NCI-H446 (cell line): ENCODE measurements at regions not wholly inside any gene's neighbourhood (a gene's known extent, or its start where the extent isn't known, plus 50 kb on each side); places are given as distances from the start of the nearest gene placed in this dataset.

Experiments used
- DNase-seq, 2 experiments: peaks; one replicate each; lab custom pipeline; 2025; lab: John Stamatoyannopoulos, UW

DNA sequence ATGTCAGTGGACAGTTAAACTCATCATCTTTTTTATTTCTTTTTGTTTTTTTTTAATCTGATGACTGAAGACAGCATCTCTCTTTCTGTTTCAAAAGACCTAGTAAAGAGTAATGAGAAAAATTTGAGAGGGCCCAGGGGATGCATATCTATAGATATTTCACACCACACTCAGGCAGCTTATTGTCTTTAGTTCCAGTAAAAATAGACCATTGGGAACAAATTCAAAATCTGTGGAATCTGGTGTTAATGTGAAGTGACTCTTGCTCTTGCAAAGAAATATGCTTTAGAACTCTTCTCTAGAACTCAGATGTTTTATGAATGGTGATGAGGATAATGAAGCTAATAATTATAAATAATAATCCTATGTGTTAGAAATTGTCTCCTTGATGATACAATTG is 214.5 kb upstream of the ATP2B1 start:
- DNase-seq: no peak

GRCh38 chr12:89920866-89921265 is 212.2 kb upstream of the ATP2B1 start:
- no peak for DNase-seq

- no peak for DNase-seq
Observed at GRCh38 chr12:89919241-89919906, 210.7 kb upstream of the ATP2B1 start.

GRCh38 chr12:89918172-89918846 is 209.7 kb upstream of the ATP2B1 start:
- DNase-seq: no peak

- DNase-seq: no peak
Observed at GRCh38 chr12:89909753-89910152, 201.1 kb upstream of the ATP2B1 start.

DNA sequence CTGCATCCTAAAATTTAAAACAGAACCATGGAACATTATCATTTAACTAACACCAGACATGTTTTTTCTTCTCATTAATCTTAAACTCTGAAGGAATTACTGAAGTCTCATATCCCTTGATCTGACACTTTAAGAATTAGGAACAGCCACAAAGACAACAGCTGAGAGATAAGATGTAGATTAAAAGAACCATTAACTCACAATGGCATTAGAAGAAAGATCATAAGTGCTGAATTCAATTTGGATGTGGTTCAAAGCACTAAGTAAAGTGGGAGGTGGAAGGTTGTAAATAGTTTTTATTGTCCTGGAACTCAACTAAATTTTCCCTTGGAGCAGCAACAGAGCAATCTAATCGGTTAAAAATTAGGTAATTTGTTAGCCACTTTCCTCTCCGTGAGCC is 199.0 kb upstream of the ATP2B1 start:
- DNase-seq: no peak

DNA sequence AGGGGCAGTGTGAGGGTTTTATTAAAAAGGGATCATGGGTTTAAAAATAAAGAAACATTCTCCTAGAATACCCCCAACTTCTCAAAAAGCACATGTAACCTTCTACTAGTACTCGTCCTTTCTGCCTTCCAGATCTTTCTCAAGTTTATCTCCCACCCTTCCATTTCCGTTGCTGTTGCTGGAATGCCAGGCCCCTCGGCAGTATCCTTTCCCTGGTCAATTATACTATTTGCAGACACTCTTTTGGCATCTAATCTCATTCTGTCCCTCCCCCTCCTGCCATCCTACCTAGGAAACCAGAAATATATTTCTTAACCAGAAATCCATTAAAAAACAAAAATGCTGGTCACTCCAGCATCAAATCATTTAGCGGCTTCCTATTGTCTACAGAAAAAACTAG is 198.2 kb upstream of the ATP2B1 start:
- no peak for DNase-seq

DNA sequence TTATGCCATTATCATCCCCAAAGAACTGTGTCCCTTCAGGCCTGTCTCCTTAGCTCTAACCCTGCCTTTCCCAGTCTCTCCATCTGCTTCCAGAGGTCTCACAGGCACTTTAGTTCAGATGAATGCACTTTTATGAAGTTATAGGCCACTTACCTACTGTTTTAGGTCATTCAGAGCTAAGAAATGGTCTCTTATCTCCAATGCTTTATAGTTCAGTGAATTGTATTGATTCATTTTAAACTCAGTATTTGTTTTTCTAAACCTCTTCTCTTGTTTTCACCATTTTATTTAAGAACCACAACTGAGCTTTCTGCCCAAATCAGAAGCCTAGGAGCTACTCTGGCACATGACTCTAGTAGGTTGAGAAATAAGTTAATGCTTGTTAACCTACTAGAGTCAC is 197.5 kb upstream of the ATP2B1 start:
- no peak for DNase-seq

DNA sequence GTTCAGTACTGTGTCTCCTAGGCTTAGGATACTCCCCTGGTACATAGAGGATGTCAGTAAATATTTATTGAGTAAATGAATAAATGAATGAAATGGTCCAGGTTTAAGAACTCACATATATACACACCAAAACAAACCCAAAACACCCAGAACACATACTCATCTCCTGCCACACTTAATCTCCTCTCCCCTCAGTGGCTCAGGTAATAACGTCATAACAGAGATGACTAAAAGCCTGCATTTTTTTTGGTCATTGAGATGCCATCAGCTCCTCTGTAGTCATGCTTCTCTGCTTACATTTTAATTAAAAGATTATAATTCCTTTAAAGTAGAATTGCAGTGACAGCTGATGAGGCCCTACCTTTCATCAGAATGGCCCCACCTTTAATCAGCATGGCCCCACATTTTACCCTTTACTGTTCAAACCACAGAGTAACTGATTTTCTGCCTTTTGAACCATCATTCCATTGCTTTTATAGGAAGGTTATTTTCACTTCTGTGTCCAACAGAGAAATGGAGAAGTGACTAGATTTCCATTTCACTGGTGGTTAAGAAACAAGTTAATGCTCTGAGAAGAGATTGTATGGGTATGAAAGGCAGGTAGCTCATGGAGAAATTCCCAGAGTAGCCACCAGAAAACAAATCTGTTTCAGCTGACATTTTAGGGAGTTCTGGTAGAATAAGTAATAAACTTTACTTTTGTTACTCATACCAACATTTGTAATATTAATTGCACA is 193.4 kb upstream of the ATP2B1 start:
- no peak for DNase-seq

DNA sequence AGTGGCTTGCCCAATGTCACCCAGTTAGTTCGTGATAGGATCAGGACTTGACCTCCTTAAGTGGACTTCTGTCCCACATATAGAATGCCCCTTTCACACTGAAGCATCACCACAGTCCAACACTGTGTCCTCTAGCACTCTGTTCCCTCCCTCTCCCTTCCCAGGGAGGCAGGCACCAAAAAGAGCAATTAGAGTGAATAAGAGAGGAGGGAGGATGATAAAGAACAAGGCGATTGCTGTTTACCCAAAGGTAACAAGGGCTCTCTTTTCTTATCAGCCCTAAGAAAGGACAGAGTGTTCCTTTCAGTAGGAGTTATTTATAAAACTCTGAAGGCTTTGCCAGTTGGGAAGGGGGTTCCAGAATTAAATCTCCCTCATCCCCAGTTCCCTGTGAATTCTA is 192.7 kb upstream of the ATP2B1 start:
- no peak for DNase-seq

DNA sequence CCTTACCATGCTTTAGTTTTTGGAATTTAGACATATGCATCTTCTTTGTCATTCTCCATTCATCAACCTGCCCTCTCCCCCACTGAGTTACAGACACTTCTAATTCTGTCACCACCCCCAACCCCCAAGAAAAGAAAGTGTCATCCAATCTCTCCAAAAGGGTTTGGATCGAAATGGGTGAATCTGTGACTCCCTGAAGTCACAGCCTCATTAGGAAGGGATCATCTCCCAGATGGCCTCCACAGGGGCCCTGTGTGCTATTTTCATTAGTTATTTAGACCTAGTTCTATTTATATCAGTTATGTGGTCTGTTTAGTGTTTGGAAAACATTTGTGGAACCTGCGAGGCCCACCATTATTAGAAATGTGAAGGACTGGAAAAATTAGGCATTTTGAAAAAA is 191.0 kb upstream of the ATP2B1 start:
- DNase-seq: no peak

GRCh38 chr12:89895591-89895990 is 187.0 kb upstream of the ATP2B1 start:
- DNase-seq: no peak

- no peak for DNase-seq
Observed at GRCh38 chr12:89895101-89895500, 186.5 kb upstream of the ATP2B1 start.

DNA sequence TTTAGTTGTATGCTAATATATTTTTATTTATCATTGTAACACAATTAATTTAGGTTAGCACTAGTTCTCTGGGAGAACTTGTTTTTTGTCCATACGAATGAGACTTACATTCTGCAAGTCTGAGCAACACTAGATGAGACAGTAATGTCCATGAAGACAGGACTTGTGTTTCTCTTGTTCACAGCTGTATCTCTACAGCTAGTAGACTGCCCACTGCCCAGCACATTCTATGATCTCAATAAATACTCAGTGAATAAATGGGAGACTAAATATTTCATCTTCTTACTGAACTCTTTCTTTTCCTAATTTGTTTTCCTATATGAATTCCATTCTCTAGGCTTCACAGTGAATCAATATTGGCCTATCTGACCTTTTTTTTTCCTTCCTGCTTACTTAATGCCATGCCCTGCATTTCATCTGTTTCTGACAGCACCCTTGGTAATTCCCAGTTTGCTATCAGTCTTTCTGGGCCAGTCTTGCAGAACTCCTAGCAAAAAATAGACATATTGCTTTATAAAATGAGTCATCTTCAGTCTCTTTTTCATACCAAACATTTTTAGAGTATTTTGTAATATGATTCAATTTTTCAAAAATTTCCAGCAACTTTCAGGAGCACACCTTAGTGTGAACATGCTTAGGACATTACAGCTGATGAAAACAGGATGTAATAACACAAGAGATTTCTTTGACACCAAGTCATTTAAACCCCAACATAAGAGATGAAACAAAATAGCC is 185.5 kb upstream of the ATP2B1 start:
- DNase-seq: no peak

GRCh38 chr12:89892436-89892835 is 183.8 kb upstream of the ATP2B1 start:
- DNase-seq: no peak

GRCh38 chr12:89891933-89892332 is 183.3 kb upstream of the ATP2B1 start:
- DNase-seq: no peak

DNA sequence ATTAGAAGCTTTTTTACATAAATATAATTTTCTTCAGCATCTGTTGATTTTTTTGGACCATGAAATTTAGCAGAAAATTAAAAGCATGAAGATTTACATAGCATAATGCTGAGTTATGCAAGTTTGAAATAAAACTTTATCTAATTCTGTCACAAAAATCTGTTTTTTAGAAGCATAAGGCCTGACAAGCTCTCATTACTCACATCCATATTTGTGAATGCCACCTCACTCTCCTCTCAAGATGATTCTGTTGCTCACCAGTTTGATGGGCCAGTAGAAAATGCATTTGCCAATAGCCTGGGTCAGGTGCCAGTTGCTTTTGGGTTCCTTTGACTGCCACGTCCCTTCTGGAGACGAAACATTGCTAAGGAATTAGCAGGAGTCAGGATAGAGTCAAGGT is 181.5 kb upstream of the ATP2B1 start:
- no peak for DNase-seq

- DNase-seq: no peak
Observed at GRCh38 chr12:89889062-89889461, 180.4 kb upstream of the ATP2B1 start.

GRCh38 chr12:89884952-89885351 is 176.3 kb upstream of the ATP2B1 start:
- no peak for DNase-seq

DNA sequence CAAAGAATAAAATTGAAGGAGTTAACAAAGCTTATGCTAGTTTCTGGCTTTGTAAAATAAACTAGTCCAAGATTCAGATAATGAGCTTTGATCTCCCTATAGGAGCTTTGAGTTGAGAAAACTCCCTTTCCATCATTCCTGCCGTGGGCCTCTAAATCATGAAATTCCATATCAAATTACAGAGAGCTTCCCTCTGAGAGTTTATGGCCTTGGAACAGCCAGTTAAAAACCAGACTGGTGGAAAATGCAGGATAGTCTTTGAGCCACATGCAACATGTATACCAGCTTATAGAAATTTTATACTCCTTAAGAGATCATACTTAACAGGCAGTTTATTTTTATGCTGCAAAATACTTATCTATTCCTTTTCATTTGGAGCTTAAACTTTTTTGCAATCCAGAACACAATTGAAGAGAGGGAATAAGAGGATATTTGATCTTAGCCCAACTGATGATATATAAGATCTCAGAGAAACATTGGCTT is 175.8 kb upstream of the ATP2B1 start:
- peak in 1 of 2 experiments; percentile 22 for DNase-seq

DNA sequence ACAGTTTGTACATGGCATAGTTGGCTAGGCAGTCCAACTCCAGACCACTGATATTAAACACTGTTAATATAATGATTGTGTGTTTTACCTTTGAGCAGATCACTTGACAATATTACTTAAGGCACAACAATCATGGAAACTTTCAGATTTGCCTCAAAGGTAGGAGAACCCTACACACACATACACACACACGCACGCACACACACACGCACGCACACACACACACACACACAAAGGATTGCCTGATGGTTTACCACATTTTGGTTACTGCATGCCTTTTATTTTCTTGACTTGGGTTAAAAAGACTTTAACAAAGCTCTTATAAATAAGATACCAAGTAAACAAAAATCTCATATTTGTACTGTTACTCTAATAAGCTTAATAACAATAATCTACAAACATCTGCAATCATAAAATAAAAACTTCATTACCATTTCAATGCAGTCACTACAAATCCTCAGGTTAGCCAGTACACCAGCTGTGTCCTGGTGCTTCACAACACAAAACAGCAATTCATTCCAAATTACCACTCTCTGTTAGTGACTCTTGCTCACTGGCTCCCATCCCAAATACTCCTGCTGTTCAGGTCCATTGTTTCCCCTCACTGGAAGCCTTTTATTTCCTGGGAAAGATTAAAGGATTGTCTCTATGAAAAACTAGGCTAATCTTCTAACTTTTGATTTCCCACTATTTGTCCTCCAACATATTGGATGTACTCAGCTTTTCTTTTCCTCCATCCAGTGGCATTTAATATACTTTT is 175.2 kb upstream of the ATP2B1 start:
- peak; percentile 52 to 79 for DNase-seq

DNA sequence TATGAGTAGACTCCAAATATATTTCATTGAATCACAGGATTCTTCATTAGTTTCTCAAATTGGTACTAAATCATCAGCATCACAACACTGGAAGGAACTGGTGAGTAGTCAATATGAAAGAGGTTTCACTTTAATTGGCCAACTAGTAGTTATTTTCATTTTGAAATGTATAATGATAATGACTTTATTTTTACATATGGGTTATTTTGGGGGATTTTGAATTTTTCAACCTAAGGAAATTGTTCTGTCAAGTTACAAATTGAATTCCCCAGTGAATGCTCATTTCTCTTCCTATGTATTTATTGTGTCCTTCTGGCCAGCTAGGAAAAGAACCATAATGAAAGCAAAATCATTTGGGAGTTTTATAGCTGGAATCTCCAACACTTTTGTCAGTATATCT is 174.2 kb upstream of the ATP2B1 start:
- DNase-seq: no peak
